ENCODE measurements at regions not wholly inside any gene's neighbourhood (a gene's known extent, or its start where the extent isn't known, plus 50 kb on each side); places are given as distances from the start of the nearest gene placed in this dataset.

DNA sequence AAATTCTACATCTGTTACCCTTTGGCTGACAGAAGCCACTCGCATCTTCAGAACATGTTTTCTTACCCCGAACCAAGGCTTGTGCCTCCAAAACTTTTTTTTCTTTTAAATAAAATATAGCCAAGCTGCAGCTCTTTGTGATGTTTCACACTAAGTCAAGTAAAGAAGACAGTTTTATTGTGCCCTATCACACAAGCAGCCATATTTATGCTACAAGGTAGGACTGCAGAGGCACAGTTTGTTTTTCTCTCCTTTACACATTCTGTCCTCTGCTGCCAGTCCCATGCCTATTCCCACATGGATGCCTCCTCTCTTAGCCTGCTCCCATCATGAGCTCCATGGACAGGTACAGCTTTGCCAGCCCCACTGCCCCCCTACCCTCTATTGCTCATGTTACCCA, 219.6 kb upstream of the THUMPD2 start:
- no peak for TF ChIP-seq POLR2A (IDR thresholded peaks at IDR 0.05)
- no peak for TF ChIP-seq CTCF (IDR thresholded peaks at IDR 0.05)
